ENCODE measurements at regions not wholly inside any gene's neighbourhood (a gene's known extent, or its start where the extent isn't known, plus 50 kb on each side); places are given as distances from the start of the nearest gene placed in this dataset.

GRCh38 chr2:121120991-121121390, 164.0 kb downstream of the TFCP2L1 start:
- no peak for DNase-seq (ENCODE audit: extremely low read depth, insufficient read length)
- Histone ChIP-seq H3K4me3 (replicated peaks; ENCODE audit: low read depth, low read length) (no peak overlapping the region), H3K36me3 (ENCODE audit: control insufficient read depth, insufficient read depth, low read length) (no peaks in the 10 kb centered on the region), H3K27me3 (replicated peaks; ENCODE audit: control insufficient read depth, insufficient read depth, low read length) (no peaks in the 10 kb centered on the region; the same call in 1 of the 2 replicates)
- TF ChIP-seq, protein P1, sequence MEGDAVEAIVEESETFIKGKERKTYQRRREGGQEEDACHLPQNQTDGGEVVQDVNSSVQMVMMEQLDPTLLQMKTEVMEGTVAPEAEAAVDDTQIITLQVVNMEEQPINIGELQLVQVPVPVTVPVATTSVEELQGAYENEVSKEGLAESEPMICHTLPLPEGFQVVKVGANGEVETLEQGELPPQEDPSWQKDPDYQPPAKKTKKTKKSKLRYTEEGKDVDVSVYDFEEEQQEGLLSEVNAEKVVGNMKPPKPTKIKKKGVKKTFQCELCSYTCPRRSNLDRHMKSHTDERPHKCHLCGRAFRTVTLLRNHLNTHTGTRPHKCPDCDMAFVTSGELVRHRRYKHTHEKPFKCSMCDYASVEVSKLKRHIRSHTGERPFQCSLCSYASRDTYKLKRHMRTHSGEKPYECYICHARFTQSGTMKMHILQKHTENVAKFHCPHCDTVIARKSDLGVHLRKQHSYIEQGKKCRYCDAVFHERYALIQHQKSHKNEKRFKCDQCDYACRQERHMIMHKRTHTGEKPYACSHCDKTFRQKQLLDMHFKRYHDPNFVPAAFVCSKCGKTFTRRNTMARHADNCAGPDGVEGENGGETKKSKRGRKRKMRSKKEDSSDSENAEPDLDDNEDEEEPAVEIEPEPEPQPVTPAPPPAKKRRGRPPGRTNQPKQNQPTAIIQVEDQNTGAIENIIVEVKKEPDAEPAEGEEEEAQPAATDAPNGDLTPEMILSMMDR (IDR thresholded peaks at IDR 0.05; ENCODE audit: insufficient read depth, low read length, poor library complexity, severe bottlenecking): no peak

GRCh38 chr2:121121661-121122060, 163.3 kb downstream of the TFCP2L1 start:
- H3K27me3 ChIP-seq (replicated peaks; ENCODE audit: control insufficient read depth, insufficient read depth, low read length): no peaks in the 10 kb centered on the region; the same call in 1 of the 2 replicates
- no peak for DNase-seq (ENCODE audit: extremely low read depth, insufficient read length)
- no peaks in the 10 kb centered on the region for H3K36me3 ChIP-seq (ENCODE audit: control insufficient read depth, insufficient read depth, low read length)
- H3K4me3 ChIP-seq (replicated peaks; ENCODE audit: low read depth, low read length): no peak overlapping the region
- TF ChIP-seq, protein P1 (IDR thresholded peaks at IDR 0.05; ENCODE audit: insufficient read depth, low read length, poor library complexity, severe bottlenecking): no peak

DNA sequence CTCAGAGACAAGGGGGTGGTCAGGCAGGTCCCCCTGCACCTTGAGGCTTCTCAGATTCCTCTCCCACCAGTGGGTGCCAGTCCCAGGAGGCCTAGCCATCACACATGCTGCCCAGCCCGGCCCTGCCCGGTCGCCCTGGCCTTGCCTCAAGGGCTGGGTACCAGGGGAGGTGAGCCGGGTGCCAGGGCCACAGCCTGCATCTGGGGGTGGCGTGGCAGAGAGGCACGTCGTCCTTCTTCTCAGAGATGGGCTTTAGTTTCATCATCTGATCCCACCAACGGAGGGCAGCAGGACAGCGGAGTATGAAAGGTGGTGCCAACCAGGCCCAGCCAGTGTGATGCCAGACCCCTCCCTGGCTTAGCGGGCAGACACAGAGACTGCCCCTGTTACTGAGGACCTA, 161.7 kb downstream of the TFCP2L1 start:
- no peak for DNase-seq (ENCODE audit: extremely low read depth, insufficient read length)
- Histone ChIP-seq H3K4me3 (replicated peaks; ENCODE audit: low read depth, low read length) (no peak overlapping the region), H3K27me3 (replicated peaks; ENCODE audit: control insufficient read depth, insufficient read depth, low read length) (no peaks in the 10 kb centered on the region; the same call in 1 of the 2 replicates), H3K36me3 (ENCODE audit: control insufficient read depth, insufficient read depth, low read length) (no peaks in the 10 kb centered on the region)
- TF ChIP-seq, protein P1 (IDR thresholded peaks at IDR 0.05; ENCODE audit: insufficient read depth, low read length, poor library complexity, severe bottlenecking): no peak

- Histone ChIP-seq H3K36me3 (ENCODE audit: control insufficient read depth, insufficient read depth, low read length) (no peaks in the 10 kb centered on the region), H3K27me3 (replicated peaks; ENCODE audit: control insufficient read depth, insufficient read depth, low read length) (no peaks in the 10 kb centered on the region; the same call in 1 of the 2 replicates), H3K4me3 (replicated peaks; ENCODE audit: low read depth, low read length) (no peak overlapping the region)
- TF ChIP-seq, protein P1 (IDR thresholded peaks at IDR 0.05; ENCODE audit: insufficient read depth, low read length, poor library complexity, severe bottlenecking): no peak
- DNase-seq (ENCODE audit: extremely low read depth, insufficient read length): no peak
Observed at GRCh38 chr2:121124330-121124729, 160.7 kb downstream of the TFCP2L1 start.

- DNase-seq (ENCODE audit: extremely low read depth, insufficient read length): no peak
- no peaks in the 10 kb centered on the region for H3K36me3 ChIP-seq (ENCODE audit: control insufficient read depth, insufficient read depth, low read length)
- TF ChIP-seq, protein P1 (IDR thresholded peaks at IDR 0.05; ENCODE audit: insufficient read depth, low read length, poor library complexity, severe bottlenecking): no peak
Observed at GRCh38 chr2:121125350-121125749, 159.7 kb downstream of the TFCP2L1 start.

More at GRCh38 chr2:121125350-121125749, 159.7 kb downstream of the TFCP2L1 start:
- no peak overlapping the region for H3K4me3 ChIP-seq (replicated peaks; ENCODE audit: low read depth, low read length)
- no peaks in the 10 kb centered on the region; the same call in 1 of the 2 replicates for H3K27me3 ChIP-seq (replicated peaks; ENCODE audit: control insufficient read depth, insufficient read depth, low read length)

Data from GM06990 (cell line).